Transverse colon (tissue), 4 donors: ENCODE measurements at regions not wholly inside any gene's neighbourhood (a gene's known extent, or its start where the extent isn't known, plus 50 kb on each side); places are given as distances from the start of the nearest gene placed in this dataset.

Experiments
- POLR2A ChIP-seq: fragments of 450-650 bp; IDR thresholded peaks from one replicate; pipeline ENCODE4 v1.6.1; 2016; ENCODE audit warnings: antibody characterized with exemption, mild to moderate bottlenecking, moderate library complexity
- POLR2AphosphoS5 ChIP-seq, 3 donors: sonication (generic); formaldehyde crosslinking; IDR thresholded peaks; one replicate each; pipeline ENCODE4 v1.6.1; 2016; ENCODE audit warnings: antibody characterized with exemption in 3 of 3
- TF ChIP-seq, protein P1 (sequence below), 5 experiments: fragments of 200-600 bp in 3 of 5; fragments of 450-650 bp in 2 of 5; sonication (generic) in 3 of 5; IDR thresholded peaks; 1 replicate in 2 of 5; 2 replicates in 3 of 5; pipeline ENCODE4 v1.5.1; 2016 to 2017; ENCODE audit warnings: antibody characterized with exemption in 5 of 5, inconsistent platforms in 3 of 5, mild to moderate bottlenecking in 2 of 5, moderate library complexity in 1 of 5

DNA sequence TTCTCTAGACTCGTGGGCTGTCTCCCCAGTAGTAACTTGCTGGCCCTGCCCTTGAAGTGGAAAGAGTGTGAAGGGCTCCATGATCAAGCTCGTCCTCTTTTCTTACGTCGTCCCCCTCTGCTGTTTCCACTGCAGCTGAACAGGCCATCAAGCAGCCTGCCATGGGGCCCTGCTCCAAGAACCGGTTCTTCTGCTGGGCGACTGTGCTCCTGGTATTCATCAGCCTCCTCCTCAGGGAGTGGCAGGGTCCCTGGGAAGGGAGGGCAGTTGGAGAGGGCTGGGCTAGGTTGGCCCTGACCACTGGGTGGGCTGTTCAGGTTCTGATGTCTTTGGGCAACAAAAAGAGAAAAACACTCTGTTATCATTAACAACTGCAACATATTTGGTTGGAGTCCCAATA lies 151.5 kb downstream of the FCRL5 start:
- TF ChIP-seq POLR2AphosphoS5 (IDR thresholded peaks at IDR 0.05), result no peak
- TF ChIP-seq, protein P1, sequence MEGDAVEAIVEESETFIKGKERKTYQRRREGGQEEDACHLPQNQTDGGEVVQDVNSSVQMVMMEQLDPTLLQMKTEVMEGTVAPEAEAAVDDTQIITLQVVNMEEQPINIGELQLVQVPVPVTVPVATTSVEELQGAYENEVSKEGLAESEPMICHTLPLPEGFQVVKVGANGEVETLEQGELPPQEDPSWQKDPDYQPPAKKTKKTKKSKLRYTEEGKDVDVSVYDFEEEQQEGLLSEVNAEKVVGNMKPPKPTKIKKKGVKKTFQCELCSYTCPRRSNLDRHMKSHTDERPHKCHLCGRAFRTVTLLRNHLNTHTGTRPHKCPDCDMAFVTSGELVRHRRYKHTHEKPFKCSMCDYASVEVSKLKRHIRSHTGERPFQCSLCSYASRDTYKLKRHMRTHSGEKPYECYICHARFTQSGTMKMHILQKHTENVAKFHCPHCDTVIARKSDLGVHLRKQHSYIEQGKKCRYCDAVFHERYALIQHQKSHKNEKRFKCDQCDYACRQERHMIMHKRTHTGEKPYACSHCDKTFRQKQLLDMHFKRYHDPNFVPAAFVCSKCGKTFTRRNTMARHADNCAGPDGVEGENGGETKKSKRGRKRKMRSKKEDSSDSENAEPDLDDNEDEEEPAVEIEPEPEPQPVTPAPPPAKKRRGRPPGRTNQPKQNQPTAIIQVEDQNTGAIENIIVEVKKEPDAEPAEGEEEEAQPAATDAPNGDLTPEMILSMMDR (IDR thresholded peaks at IDR 0.05), result no peak
- no peak for TF ChIP-seq POLR2A
